ENCODE measurements at regions not wholly inside any gene's neighbourhood (a gene's known extent, or its start where the extent isn't known, plus 50 kb on each side); places are given as distances from the start of the nearest gene placed in this dataset.

DNA sequence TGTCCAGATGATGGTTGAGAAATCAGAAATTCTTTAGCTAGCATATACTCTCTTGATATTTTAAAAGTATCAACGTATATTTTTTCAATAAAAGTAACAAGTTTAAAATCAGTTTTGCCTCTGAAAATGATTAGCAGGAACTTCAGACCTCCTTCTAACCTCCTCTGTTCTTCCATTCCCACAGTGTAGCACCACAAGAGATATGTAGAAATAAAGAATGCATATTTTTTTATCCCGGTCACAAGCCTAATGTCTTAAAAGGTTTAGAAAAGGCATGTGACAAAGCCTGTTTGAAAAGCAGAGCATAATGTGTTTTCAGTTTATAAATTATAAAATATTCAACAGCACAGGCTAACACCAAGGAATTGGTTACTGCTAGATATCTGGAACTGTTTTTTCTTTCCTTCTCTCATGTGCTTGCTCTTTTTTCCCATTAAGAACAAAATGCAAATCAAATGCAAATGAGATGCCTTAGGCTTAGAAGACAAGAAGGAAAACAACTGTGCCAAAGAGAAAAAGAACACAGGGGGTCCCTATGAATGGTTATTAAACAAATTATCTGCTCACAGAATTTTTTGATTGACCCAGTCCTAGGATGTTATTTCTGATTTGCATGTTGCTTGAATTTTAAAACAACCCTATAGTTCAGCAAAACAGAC is 351.7 kb upstream of the FAM241A start:
- H3K27ac ChIP-seq (ENCODE audit: low read depth in 1 of 2, low read length in 2 of 2) = no peak overlapping the region
- no peak overlapping the region for H3K4me3 ChIP-seq (ENCODE audit: low read depth in 1 of 3, low read length in 3 of 3)
- TF ChIP-seq HNF4A (conservative IDR thresholded peaks at IDR 0.05) = no peak
- TF ChIP-seq, protein P1, sequence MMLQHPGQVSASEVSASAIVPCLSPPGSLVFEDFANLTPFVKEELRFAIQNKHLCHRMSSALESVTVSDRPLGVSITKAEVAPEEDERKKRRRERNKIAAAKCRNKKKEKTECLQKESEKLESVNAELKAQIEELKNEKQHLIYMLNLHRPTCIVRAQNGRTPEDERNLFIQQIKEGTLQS (IDR thresholded peaks at IDR 0.05) = no peak
- TF ChIP-seq EGR1 (IDR thresholded peaks at IDR 0.05; ENCODE audit: low read depth in 2 of 2) = no peak
- TF ChIP-seq TAF1 (conservative IDR thresholded peaks at IDR 0.05) = no peak
- no peak for TF ChIP-seq HNF4G (IDR thresholded peaks at IDR 0.05)
- TF ChIP-seq, protein P2, sequence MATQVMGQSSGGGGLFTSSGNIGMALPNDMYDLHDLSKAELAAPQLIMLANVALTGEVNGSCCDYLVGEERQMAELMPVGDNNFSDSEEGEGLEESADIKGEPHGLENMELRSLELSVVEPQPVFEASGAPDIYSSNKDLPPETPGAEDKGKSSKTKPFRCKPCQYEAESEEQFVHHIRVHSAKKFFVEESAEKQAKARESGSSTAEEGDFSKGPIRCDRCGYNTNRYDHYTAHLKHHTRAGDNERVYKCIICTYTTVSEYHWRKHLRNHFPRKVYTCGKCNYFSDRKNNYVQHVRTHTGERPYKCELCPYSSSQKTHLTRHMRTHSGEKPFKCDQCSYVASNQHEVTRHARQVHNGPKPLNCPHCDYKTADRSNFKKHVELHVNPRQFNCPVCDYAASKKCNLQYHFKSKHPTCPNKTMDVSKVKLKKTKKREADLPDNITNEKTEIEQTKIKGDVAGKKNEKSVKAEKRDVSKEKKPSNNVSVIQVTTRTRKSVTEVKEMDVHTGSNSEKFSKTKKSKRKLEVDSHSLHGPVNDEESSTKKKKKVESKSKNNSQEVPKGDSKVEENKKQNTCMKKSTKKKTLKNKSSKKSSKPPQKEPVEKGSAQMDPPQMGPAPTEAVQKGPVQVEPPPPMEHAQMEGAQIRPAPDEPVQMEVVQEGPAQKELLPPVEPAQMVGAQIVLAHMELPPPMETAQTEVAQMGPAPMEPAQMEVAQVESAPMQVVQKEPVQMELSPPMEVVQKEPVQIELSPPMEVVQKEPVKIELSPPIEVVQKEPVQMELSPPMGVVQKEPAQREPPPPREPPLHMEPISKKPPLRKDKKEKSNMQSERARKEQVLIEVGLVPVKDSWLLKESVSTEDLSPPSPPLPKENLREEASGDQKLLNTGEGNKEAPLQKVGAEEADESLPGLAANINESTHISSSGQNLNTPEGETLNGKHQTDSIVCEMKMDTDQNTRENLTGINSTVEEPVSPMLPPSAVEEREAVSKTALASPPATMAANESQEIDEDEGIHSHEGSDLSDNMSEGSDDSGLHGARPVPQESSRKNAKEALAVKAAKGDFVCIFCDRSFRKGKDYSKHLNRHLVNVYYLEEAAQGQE (IDR thresholded peaks at IDR 0.05) = no peak
- TF ChIP-seq RAD21 (IDR thresholded peaks at IDR 0.05) = no peak
- no peak for TF ChIP-seq SP1 (IDR thresholded peaks at IDR 0.05)
- no peak for TF ChIP-seq GABPA (IDR thresholded peaks at IDR 0.05 in 1 of 2, conservative IDR thresholded peaks at IDR 0.05 in 1 of 2)
- no peak for TF ChIP-seq YY1 (IDR thresholded peaks at IDR 0.05)
- 60% methylated on average over 2 of the region's 2 CpGs for WGBS
- DNase-seq (ENCODE audit: low spot score) = no peak
- peaks cover 0 to 5% (median under 1%) of the 10 kb centered on the region in 4 donors for H3K27me3 ChIP-seq (ENCODE audit: control insufficient read depth in 4 of 4, insufficient read depth in 4 of 4, low read length in 3 of 4)
- H3K4me1 ChIP-seq (ENCODE audit: control insufficient read depth in 4 of 4, insufficient read depth in 4 of 4, low read length in 3 of 4) = no peaks in the 10 kb centered on the region
- H3K36me3 ChIP-seq (ENCODE audit: control insufficient read depth in 4 of 4, insufficient read depth in 3 of 4, low read depth in 1 of 4, low read length in 3 of 4) = no peaks in the 10 kb centered on the region
- no peaks in the 10 kb centered on the region for H3K9me3 ChIP-seq (ENCODE audit: control insufficient read depth in 4 of 4, low read length in 3 of 4)
- H3K9ac ChIP-seq (ENCODE audit: low read depth in 1 of 2, low read length in 2 of 2) = no peak overlapping the region

DNA sequence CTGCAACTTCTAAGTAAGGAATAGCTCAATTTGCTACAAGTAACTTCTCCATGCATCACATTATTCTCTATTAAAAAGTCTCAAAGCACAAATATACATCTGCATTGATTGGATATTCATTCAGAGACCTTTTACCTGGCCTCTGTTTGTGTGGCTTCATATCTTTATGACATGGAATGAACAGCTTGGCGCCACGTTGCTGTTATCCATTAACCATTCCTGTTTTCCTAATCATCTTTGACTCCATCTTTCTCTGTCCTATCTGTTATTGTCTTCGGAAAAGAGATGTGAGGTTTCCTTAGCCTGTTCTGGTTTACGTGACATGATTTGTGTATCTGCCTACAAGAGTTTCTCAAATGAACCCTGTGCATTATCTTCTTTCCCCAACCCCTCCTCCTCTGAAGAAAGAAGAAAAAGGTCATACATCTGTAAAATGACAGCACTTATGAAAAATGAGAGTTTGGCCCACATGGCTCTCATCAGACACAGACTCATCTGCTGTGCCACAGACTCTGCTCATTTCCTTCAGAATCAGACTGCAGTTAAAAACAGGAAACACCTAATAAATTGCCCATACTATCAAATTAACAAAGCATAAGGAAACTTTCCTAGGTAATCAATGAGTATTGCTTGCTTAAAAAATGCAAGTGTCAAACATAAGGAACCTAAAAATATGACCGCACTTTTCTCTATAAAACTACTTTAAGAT is 347.6 kb upstream of the FAM241A start:
- Histone ChIP-seq H3K36me3 (ENCODE audit: control insufficient read depth in 4 of 4, insufficient read depth in 3 of 4, low read depth in 1 of 4, low read length in 3 of 4) (no peaks in the 10 kb centered on the region), H3K27me3 (ENCODE audit: control insufficient read depth in 4 of 4, insufficient read depth in 4 of 4, low read length in 3 of 4) (peaks cover 0 to 3% (median 0%) of the 10 kb centered on the region in 4 donors), H3K9me3 (ENCODE audit: control insufficient read depth in 4 of 4, low read length in 3 of 4) (no peaks in the 10 kb centered on the region), H3K27ac (ENCODE audit: low read depth in 1 of 2, low read length in 2 of 2) (no peak overlapping the region), H3K4me3 (ENCODE audit: low read depth in 1 of 3, low read length in 3 of 3) (no peak overlapping the region), H3K9ac (ENCODE audit: low read depth in 1 of 2, low read length in 2 of 2) (no peak overlapping the region), H3K4me1 (ENCODE audit: control insufficient read depth in 4 of 4, insufficient read depth in 4 of 4, low read length in 3 of 4) (no peaks in the 10 kb centered on the region)
- DNase-seq (ENCODE audit: low spot score) = no peak
- TF ChIP-seq, protein P1 (IDR thresholded peaks at IDR 0.05) = no peak
- TF ChIP-seq, protein P3, sequence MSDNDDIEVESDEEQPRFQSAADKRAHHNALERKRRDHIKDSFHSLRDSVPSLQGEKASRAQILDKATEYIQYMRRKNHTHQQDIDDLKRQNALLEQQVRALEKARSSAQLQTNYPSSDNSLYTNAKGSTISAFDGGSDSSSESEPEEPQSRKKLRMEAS (IDR thresholded peaks at IDR 0.05) = no peak
- no peak for TF ChIP-seq TAF1 (conservative IDR thresholded peaks at IDR 0.05)
- no peak for TF ChIP-seq FOXA1 (IDR thresholded peaks at IDR 0.05)
- TF ChIP-seq, protein P4, sequence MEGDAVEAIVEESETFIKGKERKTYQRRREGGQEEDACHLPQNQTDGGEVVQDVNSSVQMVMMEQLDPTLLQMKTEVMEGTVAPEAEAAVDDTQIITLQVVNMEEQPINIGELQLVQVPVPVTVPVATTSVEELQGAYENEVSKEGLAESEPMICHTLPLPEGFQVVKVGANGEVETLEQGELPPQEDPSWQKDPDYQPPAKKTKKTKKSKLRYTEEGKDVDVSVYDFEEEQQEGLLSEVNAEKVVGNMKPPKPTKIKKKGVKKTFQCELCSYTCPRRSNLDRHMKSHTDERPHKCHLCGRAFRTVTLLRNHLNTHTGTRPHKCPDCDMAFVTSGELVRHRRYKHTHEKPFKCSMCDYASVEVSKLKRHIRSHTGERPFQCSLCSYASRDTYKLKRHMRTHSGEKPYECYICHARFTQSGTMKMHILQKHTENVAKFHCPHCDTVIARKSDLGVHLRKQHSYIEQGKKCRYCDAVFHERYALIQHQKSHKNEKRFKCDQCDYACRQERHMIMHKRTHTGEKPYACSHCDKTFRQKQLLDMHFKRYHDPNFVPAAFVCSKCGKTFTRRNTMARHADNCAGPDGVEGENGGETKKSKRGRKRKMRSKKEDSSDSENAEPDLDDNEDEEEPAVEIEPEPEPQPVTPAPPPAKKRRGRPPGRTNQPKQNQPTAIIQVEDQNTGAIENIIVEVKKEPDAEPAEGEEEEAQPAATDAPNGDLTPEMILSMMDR (IDR thresholded peaks at IDR 0.05; ENCODE audit: low read depth, low read length, missing input control) = no peak
- TF ChIP-seq RXRA (IDR thresholded peaks at IDR 0.05) = no peak
- TF ChIP-seq YY1 (IDR thresholded peaks at IDR 0.05) = no peak
- no peak for TF ChIP-seq FOXA2 (IDR thresholded peaks at IDR 0.05)
- TF ChIP-seq, protein P2 (IDR thresholded peaks at IDR 0.05) = no peak
- 60% methylated on average over 5 of the region's 5 CpGs for WGBS

Measured in liver (tissue), 8 donors.